GM12872 (cell line): ENCODE measurements at regions not wholly inside any gene's neighbourhood (a gene's known extent, or its start where the extent isn't known, plus 50 kb on each side); places are given as distances from the start of the nearest gene placed in this dataset.

Experiments
- CTCF ChIP-seq: IDR thresholded peaks from 3 replicates; pipeline ENCODE4 v1.5.1; 2011; ENCODE audit warnings: low read depth, mild to moderate bottlenecking, low read length, moderate library complexity; ENCODE audit not compliant: insufficient read depth

- TF ChIP-seq CTCF, result no peak
These were observed 351.7 kb downstream of the NPIPA8 start for GRCh38 chr16:17984810-17985209.

DNA sequence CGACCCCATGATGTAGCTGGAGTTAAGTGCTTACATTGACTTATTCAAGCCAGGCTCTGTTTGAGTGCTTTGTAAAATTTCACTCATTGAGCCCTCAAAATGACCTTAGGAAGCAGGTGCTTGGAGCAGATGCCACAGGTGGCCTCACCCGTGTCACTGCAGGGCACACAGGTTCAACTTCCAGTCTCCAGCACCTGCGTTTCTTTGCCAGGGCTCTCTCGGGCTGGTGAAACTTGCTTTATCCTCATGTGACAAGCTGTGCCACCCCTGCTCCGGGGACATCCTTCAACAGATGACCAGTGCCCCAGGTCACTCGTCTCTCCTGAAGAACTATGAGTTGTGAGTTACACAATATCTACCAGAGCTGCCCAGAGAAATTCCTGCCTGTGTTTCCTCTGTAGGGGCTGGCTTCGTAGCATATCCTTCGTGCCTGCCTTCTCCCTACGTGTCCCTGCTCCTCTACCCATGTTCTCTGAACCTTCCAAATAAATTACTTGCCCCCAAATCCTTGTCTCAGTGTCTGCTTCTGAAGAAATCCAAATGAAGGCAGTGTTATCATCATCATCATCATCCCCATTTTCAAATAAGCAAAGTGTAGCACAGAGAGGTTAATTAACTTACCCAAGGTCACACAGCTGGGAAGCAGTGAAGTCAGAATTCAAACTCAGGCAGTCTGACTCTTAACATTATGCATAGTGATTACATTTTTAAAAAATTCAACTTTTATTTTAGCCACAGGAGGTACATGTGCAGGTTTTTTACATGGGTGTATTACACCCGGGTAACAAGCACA is 352.5 kb downstream of the NPIPA8 start:
- TF ChIP-seq CTCF, result no peak

DNA sequence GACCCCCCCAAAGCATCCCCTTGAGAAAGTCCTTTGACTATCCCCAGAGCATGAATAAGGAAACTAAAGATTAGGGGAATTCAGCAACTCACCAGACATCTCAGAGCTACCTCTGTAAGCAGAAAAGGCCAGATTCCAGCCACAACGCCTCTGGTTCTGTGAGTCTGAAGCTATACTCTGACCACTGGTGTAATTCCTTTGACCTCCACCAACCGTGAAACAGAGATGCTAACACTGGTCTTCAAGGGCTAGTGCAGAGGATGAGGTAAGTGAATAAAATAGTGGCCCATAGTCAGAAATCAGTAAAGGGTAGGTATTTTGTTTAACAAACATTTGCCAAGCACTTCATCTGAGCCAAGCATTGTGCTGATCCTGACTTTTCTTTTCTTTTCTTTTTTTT is 353.4 kb downstream of the NPIPA8 start:
- TF ChIP-seq CTCF, result no peak

DNA sequence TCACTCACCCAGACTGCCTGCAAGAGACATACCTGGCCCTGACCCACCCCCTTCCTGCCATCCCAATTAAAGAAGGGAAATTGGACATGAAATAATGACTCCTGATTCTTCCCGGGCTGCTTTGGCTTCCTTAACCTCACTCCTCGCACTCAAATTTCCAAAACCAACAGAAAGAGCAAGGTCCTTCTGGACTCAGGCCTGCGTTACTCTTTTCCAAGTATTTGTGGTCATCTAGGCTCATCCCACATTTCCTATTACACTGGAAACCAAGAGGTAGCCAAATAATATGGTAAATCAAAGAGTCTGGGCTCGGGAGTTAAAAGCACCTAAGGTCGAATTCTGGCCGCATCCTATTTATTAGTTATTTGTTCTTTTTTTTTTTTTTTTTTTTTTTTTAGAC is 359.3 kb downstream of the NPIPA8 start:
- no peak for TF ChIP-seq CTCF

DNA sequence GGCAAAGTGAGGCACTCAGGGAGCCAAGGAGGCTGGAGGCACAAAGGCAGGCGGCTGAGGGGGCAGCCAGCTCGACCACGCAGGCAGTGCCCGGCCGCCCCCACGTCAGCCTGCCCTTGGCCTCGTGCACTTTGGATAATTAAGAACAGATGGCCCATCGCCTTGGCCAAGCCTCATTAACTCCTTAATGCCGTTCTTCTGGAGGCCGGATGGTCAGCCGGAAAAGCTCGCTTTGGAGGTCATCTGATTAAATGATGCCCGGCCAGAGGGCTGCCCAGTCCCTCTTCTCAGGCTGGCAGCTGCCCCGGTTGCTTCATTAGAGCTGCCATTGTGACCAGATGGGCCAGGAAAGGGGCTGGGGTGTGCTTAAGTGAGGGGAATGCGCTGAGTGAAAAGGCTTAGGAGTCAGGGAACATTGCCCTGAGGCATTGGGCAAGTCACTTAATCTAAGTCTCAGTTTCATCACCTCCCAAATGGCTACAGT is 364.0 kb downstream of the NPIPA8 start:
- TF ChIP-seq CTCF, result no peak

- TF ChIP-seq CTCF, result 0 out of 3 replicates have a peak, but pooled peaks have one; percentile 0
These were observed 365.7 kb downstream of the NPIPA8 start for GRCh38 chr16:17970816-17971331.

DNA sequence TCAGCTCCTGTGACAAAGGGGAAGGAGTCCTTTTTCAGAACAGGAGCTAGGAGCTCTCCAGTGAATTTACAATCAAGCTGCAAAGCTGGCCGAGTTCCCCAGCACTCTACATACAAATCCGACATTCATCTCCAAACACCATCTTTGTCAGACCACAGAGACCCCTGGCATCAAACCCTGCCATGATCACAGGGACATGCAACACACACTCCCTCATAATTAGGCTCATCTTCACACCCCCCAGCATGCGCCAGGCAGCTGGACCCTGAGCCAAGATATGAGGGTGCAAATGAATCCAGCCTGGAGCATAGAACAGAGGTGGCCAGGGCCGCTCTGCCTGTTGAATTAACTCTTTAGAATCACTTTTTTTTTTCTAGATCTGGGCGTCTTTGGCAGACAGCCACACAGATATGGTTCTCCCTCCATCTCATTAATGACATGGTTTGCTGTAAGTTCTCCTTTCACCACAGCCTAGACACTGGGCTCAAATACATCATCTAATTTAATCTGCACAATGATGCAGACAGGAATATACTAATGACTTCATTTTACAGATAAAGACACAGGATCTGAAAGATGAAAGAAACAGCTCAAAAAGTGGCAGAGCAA is 366.3 kb downstream of the NPIPA8 start:
- TF ChIP-seq CTCF, result no peak
